Liver (tissue), 8 donors: ENCODE measurements at regions not wholly inside any gene's neighbourhood (a gene's known extent, or its start where the extent isn't known, plus 50 kb on each side); places are given as distances from the start of the nearest gene placed in this dataset.

Source experiments
- DNase-seq: peaks from one replicate; pipeline ENCODE4 v3.0.0-alpha.2; 2017; ENCODE audit warnings: low spot score
- H3K27ac ChIP-seq, 2 donors: one replicate each; pipeline ENCODE4 v1.7.0; 2013; ENCODE audit warnings: inconsistent platforms in 2 of 2, low read length in 2 of 2, control low read depth in 1 of 2, low read depth in 1 of 2, mild to moderate bottlenecking in 1 of 2
- H3K27me3 ChIP-seq, 4 donors: one replicate each; pipeline versions ENCODE4 v1.6.1 to v1.7.0; 2013; ENCODE audit warnings: low read length in 3 of 4, inconsistent platforms in 1 of 4, mild to moderate bottlenecking in 1 of 4, moderate library complexity in 1 of 4; ENCODE audit not compliant: control insufficient read depth in 4 of 4, insufficient read depth in 4 of 4
- H3K36me3 ChIP-seq, 4 donors: one replicate each; pipeline versions ENCODE4 v1.6.1 to v1.7.0; 2013; ENCODE audit warnings: low read length in 3 of 4, mild to moderate bottlenecking in 3 of 4, low read depth in 1 of 4, moderate library complexity in 1 of 4; ENCODE audit not compliant: control insufficient read depth in 4 of 4, insufficient read depth in 3 of 4
- H3K4me1 ChIP-seq, 4 donors: one replicate each; pipeline versions ENCODE4 v1.6.1 to v1.7.0; 2013; ENCODE audit warnings: low read length in 3 of 4, mild to moderate bottlenecking in 3 of 4, moderate library complexity in 1 of 4; ENCODE audit not compliant: control insufficient read depth in 4 of 4, insufficient read depth in 4 of 4
- H3K4me3 ChIP-seq, 3 donors: one replicate each; pipeline versions ENCODE4 v1.6.1 to v1.7.0; 2013; ENCODE audit warnings: low read length in 3 of 3, control low read depth in 1 of 3, low read depth in 1 of 3, mild to moderate bottlenecking in 1 of 3
- H3K9ac ChIP-seq, 2 donors: one replicate each; pipeline ENCODE4 v1.7.0; 2013; ENCODE audit warnings: low read length in 2 of 2, mild to moderate bottlenecking in 2 of 2, moderate library complexity in 2 of 2, control low read depth in 1 of 2, low read depth in 1 of 2
- H3K9me3 ChIP-seq, 4 donors: one replicate each; pipeline versions ENCODE4 v1.6.1 to v1.7.0; 2013; ENCODE audit warnings: low read length in 3 of 4; ENCODE audit not compliant: control insufficient read depth in 4 of 4
- ATF3 ChIP-seq: IDR thresholded peaks from 2 replicates; pipeline ENCODE4 v1.6.1; 2016; ENCODE audit warnings: antibody characterized with exemption
- EGR1 ChIP-seq, 2 donors: IDR thresholded peaks; 2 replicates each; pipeline ENCODE4 v1.6.1; 2016 to 2018; ENCODE audit warnings: antibody characterized with exemption in 2 of 2, low read depth in 2 of 2
- FOXA2 ChIP-seq: IDR thresholded peaks from 2 replicates; pipeline ENCODE4 v1.6.1; 2016; ENCODE audit warnings: antibody characterized with exemption
- HNF4G ChIP-seq: IDR thresholded peaks from 2 replicates; pipeline ENCODE4 v1.6.1; 2016; ENCODE audit warnings: antibody characterized with exemption
- JUND ChIP-seq, 2 donors: IDR thresholded peaks; 2 replicates each; pipeline ENCODE4 v1.6.1; 2016; ENCODE audit warnings: antibody characterized with exemption in 2 of 2
- NR2F2 ChIP-seq: IDR thresholded peaks from 2 replicates; pipeline ENCODE4 v1.6.1; 2016; ENCODE audit warnings: antibody characterized with exemption
- RAD21 ChIP-seq, 2 donors: IDR thresholded peaks; 2 replicates each; pipeline ENCODE4 v1.6.1; 2016; ENCODE audit warnings: antibody characterized with exemption in 2 of 2, mild to moderate bottlenecking in 2 of 2
- REST ChIP-seq: IDR thresholded peaks from 2 replicates; pipeline ENCODE4 v1.6.1; 2016; ENCODE audit warnings: antibody characterized with exemption, mild to moderate bottlenecking
- RXRA ChIP-seq, 2 donors: IDR thresholded peaks; 2 replicates each; pipeline ENCODE4 v1.6.1; 2017 to 2018; ENCODE audit warnings: antibody characterized with exemption in 2 of 2, mild to moderate bottlenecking in 1 of 2
- SP1 ChIP-seq: IDR thresholded peaks from 2 replicates; pipeline ENCODE4 v1.6.1; 2018; ENCODE audit warnings: antibody characterized with exemption, mild to moderate bottlenecking
- TAF1 ChIP-seq: conservative IDR thresholded peaks from 2 replicates; pipeline ENCODE4 v1.6.1; 2016; ENCODE audit warnings: antibody characterized with exemption, mild to moderate bottlenecking
- YY1 ChIP-seq: IDR thresholded peaks from 2 replicates; pipeline ENCODE4 v1.6.1; 2016; ENCODE audit warnings: antibody characterized with exemption, mild to moderate bottlenecking
- WGBS: extraction: QIAGEN DNeasy Blood & Tissue Kit; methylation state at CpG from one replicate; pipeline ENCODE4 v1.1.7; 2013; 5-methylcytosine and 5-hydroxymethylcytosine counted together
- TF ChIP-seq, protein P1 (sequence below): IDR thresholded peaks from 2 replicates; pipeline ENCODE4 v1.6.1; 2016; ENCODE audit warnings: antibody characterized with exemption
- TF ChIP-seq, protein P2 (sequence below): fragments of 150-350 bp; IDR thresholded peaks from 2 replicates; pipeline ENCODE4 v1.5.1; 2017; ENCODE audit warnings: improper control_type of control experiment, low read depth, low read length; ENCODE audit not compliant: missing input control
- TF ChIP-seq, protein P3 (sequence below): IDR thresholded peaks from 2 replicates; pipeline ENCODE4 v1.6.1; 2016; ENCODE audit warnings: antibody characterized with exemption
- donor health status: healthy.
- donor health status: healthy.
- donor health status: healthy.
- donor health status: healthy.
- donor health status: healthy.

GRCh38 chr9:81874931-81875330, 53.3 kb upstream of the SPATA31D4 start (continued):
- TF ChIP-seq, protein P1, sequence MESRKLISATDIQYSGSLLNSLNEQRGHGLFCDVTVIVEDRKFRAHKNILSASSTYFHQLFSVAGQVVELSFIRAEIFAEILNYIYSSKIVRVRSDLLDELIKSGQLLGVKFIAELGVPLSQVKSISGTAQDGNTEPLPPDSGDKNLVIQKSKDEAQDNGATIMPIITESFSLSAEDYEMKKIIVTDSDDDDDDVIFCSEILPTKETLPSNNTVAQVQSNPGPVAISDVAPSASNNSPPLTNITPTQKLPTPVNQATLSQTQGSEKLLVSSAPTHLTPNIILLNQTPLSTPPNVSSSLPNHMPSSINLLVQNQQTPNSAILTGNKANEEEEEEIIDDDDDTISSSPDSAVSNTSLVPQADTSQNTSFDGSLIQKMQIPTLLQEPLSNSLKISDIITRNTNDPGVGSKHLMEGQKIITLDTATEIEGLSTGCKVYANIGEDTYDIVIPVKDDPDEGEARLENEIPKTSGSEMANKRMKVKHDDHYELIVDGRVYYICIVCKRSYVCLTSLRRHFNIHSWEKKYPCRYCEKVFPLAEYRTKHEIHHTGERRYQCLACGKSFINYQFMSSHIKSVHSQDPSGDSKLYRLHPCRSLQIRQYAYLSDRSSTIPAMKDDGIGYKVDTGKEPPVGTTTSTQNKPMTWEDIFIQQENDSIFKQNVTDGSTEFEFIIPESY, result no peak
- TF ChIP-seq RAD21 (IDR thresholded peaks at IDR 0.05) (no peak), JUND (IDR thresholded peaks at IDR 0.05) (no peak)

DNA sequence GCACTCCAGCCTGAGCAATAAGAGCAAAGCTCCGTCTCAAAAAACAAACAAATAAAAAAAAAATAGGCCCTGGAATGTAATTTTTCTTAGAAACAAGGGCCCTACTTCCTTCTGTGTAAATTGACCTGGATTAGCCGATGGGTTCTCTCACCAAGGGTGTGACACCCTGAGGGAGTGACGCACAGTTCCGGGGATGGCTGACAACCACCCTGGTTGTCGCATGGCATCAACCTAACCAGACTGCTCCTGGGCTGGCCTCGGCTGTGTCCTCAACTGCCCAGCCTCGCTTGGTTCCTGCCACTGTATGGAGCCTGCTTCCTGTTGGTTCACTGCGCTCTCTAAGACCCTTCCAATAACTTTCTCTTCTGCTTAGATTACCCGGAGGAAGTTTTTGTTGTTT, 51.2 kb upstream of the SPATA31D4 start:
- no peak for TF ChIP-seq TAF1
- no peak for TF ChIP-seq RAD21 (IDR thresholded peaks at IDR 0.05)
- TF ChIP-seq YY1, result no peak
- no peak for TF ChIP-seq ATF3
- no peak for TF ChIP-seq NR2F2
- TF ChIP-seq SP1, result no peak
- no peak for TF ChIP-seq EGR1 (IDR thresholded peaks at IDR 0.05; ENCODE audit: low read depth in 2 of 2)
- no peak for TF ChIP-seq RXRA (IDR thresholded peaks at IDR 0.05)
- TF ChIP-seq, protein P2, sequence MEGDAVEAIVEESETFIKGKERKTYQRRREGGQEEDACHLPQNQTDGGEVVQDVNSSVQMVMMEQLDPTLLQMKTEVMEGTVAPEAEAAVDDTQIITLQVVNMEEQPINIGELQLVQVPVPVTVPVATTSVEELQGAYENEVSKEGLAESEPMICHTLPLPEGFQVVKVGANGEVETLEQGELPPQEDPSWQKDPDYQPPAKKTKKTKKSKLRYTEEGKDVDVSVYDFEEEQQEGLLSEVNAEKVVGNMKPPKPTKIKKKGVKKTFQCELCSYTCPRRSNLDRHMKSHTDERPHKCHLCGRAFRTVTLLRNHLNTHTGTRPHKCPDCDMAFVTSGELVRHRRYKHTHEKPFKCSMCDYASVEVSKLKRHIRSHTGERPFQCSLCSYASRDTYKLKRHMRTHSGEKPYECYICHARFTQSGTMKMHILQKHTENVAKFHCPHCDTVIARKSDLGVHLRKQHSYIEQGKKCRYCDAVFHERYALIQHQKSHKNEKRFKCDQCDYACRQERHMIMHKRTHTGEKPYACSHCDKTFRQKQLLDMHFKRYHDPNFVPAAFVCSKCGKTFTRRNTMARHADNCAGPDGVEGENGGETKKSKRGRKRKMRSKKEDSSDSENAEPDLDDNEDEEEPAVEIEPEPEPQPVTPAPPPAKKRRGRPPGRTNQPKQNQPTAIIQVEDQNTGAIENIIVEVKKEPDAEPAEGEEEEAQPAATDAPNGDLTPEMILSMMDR, result no peak
- TF ChIP-seq REST, result no peak
- TF ChIP-seq, protein P3, sequence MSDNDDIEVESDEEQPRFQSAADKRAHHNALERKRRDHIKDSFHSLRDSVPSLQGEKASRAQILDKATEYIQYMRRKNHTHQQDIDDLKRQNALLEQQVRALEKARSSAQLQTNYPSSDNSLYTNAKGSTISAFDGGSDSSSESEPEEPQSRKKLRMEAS, result no peak
- TF ChIP-seq JUND (IDR thresholded peaks at IDR 0.05), result no peak
- no peak for TF ChIP-seq HNF4G
- no peak for TF ChIP-seq FOXA2
- WGBS, result 92% methylated on average over 9 of the region's 9 CpGs
- Histone ChIP-seq H3K27ac (no peak overlapping the region), H3K27me3 (no peaks in the 10 kb centered on the region), H3K4me3 (no peak overlapping the region), H3K9me3 (no peaks in the 10 kb centered on the region), H3K4me1 (no peaks in the 10 kb centered on the region), H3K36me3 (no peaks in the 10 kb centered on the region), H3K9ac (no peak overlapping the region)
- DNase-seq, result no peak
